OCI-LY7 (cell line): ENCODE measurements at regions not wholly inside any gene's neighbourhood (a gene's known extent, or its start where the extent isn't known, plus 50 kb on each side); places are given as distances from the start of the nearest gene placed in this dataset.

ENCODE experiments used
- BruUV-seq: library from RNA; stranded (reverse); fragments of 400-500 nt; replicated peaks from 2 replicates; lab custom pipeline; 2021; lab: Mats Ljungman, UMichigan
- CTCF ChIA-PET: fragments of 300-600 bp; sonication (Branson Sonifier 250); formaldehyde crosslinking; loops from one replicate; lab custom pipeline; 2022; ENCODE audit warnings: antibody characterized with exemption; ENCODE audit not compliant: unreplicated experiment; lab: Charles Lee
- POLR2A ChIA-PET: fragments of 300-600 bp; sonication (Branson Sonifier 250); formaldehyde crosslinking; loops from one replicate; lab custom pipeline; 2022; ENCODE audit warnings: antibody characterized with exemption; lab: Charles Lee
- DNase-seq: peaks from one replicate; pipeline ENCODE4 v3.0.0-alpha.2; 2015; ENCODE audit warnings: low spot score
- H2AFZ ChIP-seq: fragments of 200-600 bp; sonication (generic), shearing (Covaris generic); 2 replicates; pipeline ENCODE4 v1.6.1; 2014; ENCODE audit warnings: mild to moderate bottlenecking, antibody characterized with exemption, low read length, moderate library complexity
- H3K27ac ChIP-seq: fragments of 200-600 bp; sonication (generic); 2 replicates; pipeline ENCODE4 v1.5.1; 2014; ENCODE audit warnings: mixed run types, low read depth, mild to moderate bottlenecking, moderate library complexity, low read length, inconsistent platforms; ENCODE audit not compliant: poor library complexity, severe bottlenecking
- H3K36me3 ChIP-seq: fragments of 200-600 bp; sonication (generic); 2 replicates; pipeline ENCODE4 v1.6.1; 2014; ENCODE audit warnings: mild to moderate bottlenecking, antibody characterized with exemption, low read length, moderate library complexity, mixed read lengths; ENCODE audit not compliant: insufficient read depth
- H3K4me1 ChIP-seq: fragments of 200-600 bp; sonication (generic); 2 replicates; pipeline ENCODE4 v1.5.1; 2014; ENCODE audit warnings: mild to moderate bottlenecking, low read length; ENCODE audit not compliant: insufficient read depth, poor library complexity, severe bottlenecking
- H3K4me2 ChIP-seq: fragments of 200-600 bp; sonication (generic); 2 replicates; pipeline ENCODE4 v1.6.1; 2014; ENCODE audit warnings: mild to moderate bottlenecking, low read length
- H3K4me3 ChIP-seq: fragments of 200-600 bp; sonication (generic); 2 replicates; pipeline ENCODE4 v1.5.1; 2014; ENCODE audit warnings: mild to moderate bottlenecking, low read depth, low read length; ENCODE audit not compliant: poor library complexity, severe bottlenecking
- H3K79me2 ChIP-seq: fragments of 200-600 bp; sonication (generic); 2 replicates; pipeline ENCODE4 v1.6.1; 2016; ENCODE audit warnings: low read depth, mild to moderate bottlenecking, low read length, moderate library complexity, mixed read lengths; ENCODE audit not compliant: insufficient read depth
- H3K9me2 ChIP-seq: fragments of 200-600 bp; sonication (generic); 2 replicates; pipeline ENCODE4 v1.6.1; 2016; ENCODE audit warnings: mild to moderate bottlenecking, low read length, mixed read lengths; ENCODE audit not compliant: insufficient read depth
- H3K9me3 ChIP-seq: fragments of 200-600 bp; sonication (generic); 2 replicates; pipeline ENCODE4 v1.6.1; 2014; ENCODE audit warnings: mild to moderate bottlenecking, mixed run types, low read length, mixed read lengths
- H4K20me1 ChIP-seq: fragments of 200-600 bp; sonication (generic); 2 replicates; pipeline ENCODE4 v1.6.1; 2014; ENCODE audit warnings: mild to moderate bottlenecking, antibody characterized with exemption, low read length, moderate library complexity, mixed read lengths; ENCODE audit not compliant: insufficient read depth
- CTCF ChIP-seq: fragments of 200-600 bp; sonication (generic); conservative IDR thresholded peaks from 2 replicates; pipeline ENCODE4 v1.5.1; 2014; ENCODE audit warnings: mild to moderate bottlenecking, antibody characterized with exemption, low read length, moderate library complexity, mixed read lengths
- EZH2phosphoT487 ChIP-seq: fragments of 200-600 bp; sonication (generic); IDR thresholded peaks from 2 replicates; pipeline ENCODE4 v1.6.1; 2018; ENCODE audit warnings: low read depth, borderline replicate concordance, mild to moderate bottlenecking, mixed run types, antibody characterized with exemption, low read length, moderate library complexity, mixed read lengths
- intact Hi-C: fragments of 100-400 bp; cut with micrococcal nuclease; formaldehyde crosslinking; loops from one replicate; pipeline ENCODE4 v1.10.0; 2022; ENCODE audit not compliant: unreplicated experiment

DNA sequence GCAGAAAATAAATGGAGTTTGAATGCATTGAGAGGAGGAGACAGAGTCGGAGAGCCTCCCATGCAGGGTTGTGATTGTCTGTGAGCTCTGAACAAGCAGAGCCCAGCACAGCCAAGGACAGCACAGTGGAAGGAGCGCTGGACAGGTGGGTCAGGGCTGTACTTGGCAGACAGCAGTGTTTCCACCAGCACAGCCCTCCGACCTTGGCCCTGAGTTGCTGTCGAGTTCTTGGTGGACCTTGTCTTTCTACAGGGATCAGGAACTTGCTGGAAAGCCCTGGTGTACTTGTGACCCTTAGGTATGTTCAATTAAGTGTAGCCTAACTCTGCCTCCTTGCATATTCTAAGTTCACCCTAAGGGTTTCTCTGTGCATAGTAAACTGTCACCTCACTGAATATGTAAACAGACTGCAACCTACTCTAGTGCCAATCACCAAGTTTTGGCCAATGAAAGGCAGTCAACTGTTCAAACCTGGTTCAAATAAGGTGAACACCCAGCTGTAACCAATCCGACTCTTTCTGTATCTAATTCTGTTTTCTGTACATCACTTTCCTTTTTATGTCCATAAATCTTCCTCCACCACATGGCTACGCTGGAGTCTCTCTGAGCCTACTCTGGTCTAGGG, 86.6 kb upstream of the SLC25A33 start:
- Histone ChIP-seq H3K4me1 (peaks cover 40% of the 10 kb centered on the region), H3K36me3 (no peaks in the 10 kb centered on the region), H2AFZ (no peak overlapping the region), H3K4me2 (no peak overlapping the region), H3K9me3 (no peaks in the 10 kb centered on the region), H4K20me1 (no peaks in the 10 kb centered on the region), H3K79me2 (no peaks in the 10 kb centered on the region), H3K27ac (no peak overlapping the region), H3K4me3 (no peak overlapping the region), H3K9me2 (no peaks in the 10 kb centered on the region)
- no TSS peak for BruUV-seq
- no peak for TF ChIP-seq CTCF
- TF ChIP-seq EZH2phosphoT487 = no peak
- intact Hi-C loops = no loop called here
- ChIA-PET POLR2A (no interaction called here), CTCF (interaction anchor here (0.6 kb wide), 1 partner anchor 27 kb away, joined by 4 read pairs; no protein-coding TSS in a partner anchor)
- DNase-seq = no peak

DNA sequence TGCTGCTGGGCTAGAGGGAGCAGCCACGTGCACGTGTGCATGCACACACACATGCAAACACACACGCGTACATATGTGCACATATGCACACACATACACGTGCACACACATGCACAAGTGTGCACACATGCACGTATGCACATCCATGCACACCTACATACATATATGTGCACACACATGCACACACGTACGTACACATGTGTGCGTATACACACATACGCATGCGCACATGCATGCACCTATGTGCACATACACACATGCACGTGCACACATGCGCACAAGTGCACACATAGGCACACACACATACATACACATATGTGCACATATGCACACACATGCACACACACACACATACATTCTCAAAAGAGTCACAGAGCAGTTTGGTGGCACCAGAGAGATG, 85.9 kb upstream of the SLC25A33 start:
- no TSS peak for BruUV-seq
- Histone ChIP-seq H3K4me3 (no peak overlapping the region), H3K79me2 (no peaks in the 10 kb centered on the region), H2AFZ (no peak overlapping the region), H4K20me1 (no peaks in the 10 kb centered on the region), H3K27ac (no peak overlapping the region), H3K4me2 (no peak overlapping the region), H3K9me3 (no peaks in the 10 kb centered on the region), H3K4me1 (peaks cover 35% of the 10 kb centered on the region), H3K36me3 (no peaks in the 10 kb centered on the region), H3K9me2 (no peaks in the 10 kb centered on the region)
- TF ChIP-seq EZH2phosphoT487 (no peak), CTCF (no peak)
- POLR2A ChIA-PET = no interaction called here
- CTCF ChIA-PET = no interaction called here
- intact Hi-C loops = no loop called here
- DNase-seq = no peak

DNA sequence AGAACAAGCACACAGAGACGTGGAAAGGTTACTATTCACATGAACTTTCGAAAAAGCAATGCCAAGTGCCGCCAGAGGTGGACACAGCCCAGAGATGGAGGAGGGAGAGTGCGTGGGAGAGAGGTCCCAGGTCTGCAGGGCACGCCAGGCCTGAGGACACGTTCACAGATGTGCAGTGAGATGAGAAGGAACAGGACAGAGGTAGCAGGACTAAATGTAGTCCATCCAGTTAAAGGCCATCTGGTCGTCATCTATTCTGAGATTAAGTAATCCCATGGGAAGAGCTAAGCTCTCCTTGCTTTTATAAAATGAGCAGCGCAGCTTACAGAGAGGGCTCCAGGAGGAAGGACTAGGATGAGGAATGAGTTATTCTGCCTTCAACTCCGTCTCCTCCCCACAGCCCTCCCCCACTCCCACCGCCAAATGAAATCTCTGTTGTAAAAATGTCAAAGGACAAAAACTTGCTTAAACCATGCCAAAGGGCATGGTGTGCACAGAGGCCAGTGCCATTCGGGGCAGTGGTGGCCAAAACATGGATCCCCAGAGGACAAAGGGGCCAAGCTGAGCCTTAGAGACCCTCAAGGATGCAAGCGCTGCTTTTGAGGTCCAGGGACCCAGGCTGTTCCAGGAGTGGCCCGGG, 85.4 kb upstream of the SLC25A33 start:
- BruUV-seq = no TSS peak
- Histone ChIP-seq H3K27ac (no peak overlapping the region), H4K20me1 (no peaks in the 10 kb centered on the region), H3K4me1 (peaks cover 29% of the 10 kb centered on the region), H3K4me3 (no peak overlapping the region), H3K9me3 (no peaks in the 10 kb centered on the region), H3K4me2 (peak overlapping the region; percentile 11; the same call in 1 of the 2 replicates), H2AFZ (no peak overlapping the region), H3K36me3 (no peaks in the 10 kb centered on the region), H3K9me2 (no peaks in the 10 kb centered on the region), H3K79me2 (no peaks in the 10 kb centered on the region)
- intact Hi-C loops = no loop called here
- ChIA-PET CTCF (no interaction called here), POLR2A (no interaction called here)
- no peak for DNase-seq
- TF ChIP-seq CTCF (no peak), EZH2phosphoT487 (no peak)
